ENCODE measurements at regions not wholly inside any gene's neighbourhood (a gene's known extent, or its start where the extent isn't known, plus 50 kb on each side); places are given as distances from the start of the nearest gene placed in this dataset.

DNA sequence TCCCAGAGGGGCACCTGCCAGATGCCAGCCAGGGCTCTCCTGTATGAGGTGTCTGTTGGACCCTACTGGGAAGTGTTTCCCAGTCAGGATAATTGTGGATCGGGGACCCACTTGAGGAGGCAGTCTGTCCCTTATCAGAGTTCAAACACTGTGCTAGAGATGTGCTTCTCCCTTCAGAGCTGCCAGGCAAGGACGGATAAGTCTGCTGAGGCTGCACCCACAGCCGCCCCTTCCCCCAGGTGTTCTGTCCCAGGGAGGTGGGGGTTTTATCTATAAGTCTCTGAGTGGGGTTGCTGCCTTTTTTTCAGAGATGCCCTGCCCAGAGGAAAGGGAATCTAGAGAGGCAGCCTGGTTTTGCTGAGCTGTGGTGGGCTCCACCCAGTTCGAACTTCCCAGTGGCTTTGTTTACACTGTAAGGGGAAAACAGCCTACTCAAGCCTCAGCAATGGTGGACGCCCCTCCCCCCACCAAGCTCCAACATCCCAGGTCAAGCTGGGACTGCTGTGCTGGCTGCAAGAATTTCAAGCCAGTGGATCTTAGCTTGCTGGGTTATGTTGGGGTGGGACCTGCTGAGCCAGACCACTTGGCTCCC, 324.0 kb upstream of the SETBP1 start:
- TF ChIP-seq POLR2A (IDR thresholded peaks at IDR 0.05) (no peak), EP300 (IDR thresholded peaks at IDR 0.05) (no peak)
- TF ChIP-seq, protein P1, sequence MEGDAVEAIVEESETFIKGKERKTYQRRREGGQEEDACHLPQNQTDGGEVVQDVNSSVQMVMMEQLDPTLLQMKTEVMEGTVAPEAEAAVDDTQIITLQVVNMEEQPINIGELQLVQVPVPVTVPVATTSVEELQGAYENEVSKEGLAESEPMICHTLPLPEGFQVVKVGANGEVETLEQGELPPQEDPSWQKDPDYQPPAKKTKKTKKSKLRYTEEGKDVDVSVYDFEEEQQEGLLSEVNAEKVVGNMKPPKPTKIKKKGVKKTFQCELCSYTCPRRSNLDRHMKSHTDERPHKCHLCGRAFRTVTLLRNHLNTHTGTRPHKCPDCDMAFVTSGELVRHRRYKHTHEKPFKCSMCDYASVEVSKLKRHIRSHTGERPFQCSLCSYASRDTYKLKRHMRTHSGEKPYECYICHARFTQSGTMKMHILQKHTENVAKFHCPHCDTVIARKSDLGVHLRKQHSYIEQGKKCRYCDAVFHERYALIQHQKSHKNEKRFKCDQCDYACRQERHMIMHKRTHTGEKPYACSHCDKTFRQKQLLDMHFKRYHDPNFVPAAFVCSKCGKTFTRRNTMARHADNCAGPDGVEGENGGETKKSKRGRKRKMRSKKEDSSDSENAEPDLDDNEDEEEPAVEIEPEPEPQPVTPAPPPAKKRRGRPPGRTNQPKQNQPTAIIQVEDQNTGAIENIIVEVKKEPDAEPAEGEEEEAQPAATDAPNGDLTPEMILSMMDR (IDR thresholded peaks at IDR 0.05), result no peak

All from suprapubic skin (tissue), 3 donors.